ENCODE measurements at regions not wholly inside any gene's neighbourhood (a gene's known extent, or its start where the extent isn't known, plus 50 kb on each side); places are given as distances from the start of the nearest gene placed in this dataset.

DNA sequence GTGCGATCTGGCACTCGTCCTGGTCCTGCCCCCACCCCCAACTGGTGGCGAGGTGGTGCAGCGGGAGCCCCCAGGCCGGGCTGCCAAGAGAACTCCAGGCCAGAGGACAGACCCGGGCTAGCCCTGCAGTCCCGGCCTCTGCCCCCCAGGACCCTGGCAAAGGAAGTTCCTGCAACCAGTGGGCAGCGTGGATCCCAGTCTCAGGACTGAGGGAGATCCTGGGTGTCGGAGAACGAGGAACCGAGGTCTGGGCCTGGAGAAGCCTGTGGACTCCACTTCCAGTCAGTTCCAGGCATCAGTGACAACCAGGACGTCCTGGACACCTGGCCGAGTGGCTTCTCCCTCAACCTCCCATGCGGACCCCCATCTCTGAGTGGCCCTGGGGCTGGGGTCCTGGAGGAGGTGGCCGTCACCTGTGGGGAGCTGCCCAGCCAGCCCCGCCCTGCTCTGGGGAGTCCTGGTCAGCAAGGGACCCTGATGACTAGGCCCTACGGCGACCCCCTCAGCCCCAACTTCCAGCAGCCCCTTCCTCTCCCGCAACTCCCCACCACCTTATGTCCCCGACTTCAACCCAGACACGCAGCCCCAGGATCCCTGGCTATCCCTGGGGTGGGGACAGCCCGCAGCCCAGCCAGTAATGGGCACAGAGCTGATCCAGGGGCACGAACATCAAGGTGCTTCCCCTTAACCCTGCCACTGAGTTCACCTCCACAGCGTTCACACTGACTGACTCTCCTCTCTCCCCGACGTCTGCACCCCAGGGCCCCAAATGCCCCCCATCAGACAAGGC is 53.7 kb upstream of the NKX1-1 start:
- no peaks in the 10 kb centered on the region for H3K36me3 ChIP-seq (ENCODE audit: control insufficient read depth, insufficient read depth, low read length)
- no peaks in the 10 kb centered on the region for H3K27me3 ChIP-seq (ENCODE audit: control insufficient read depth, insufficient read depth, low read length)
- DNase-seq (ENCODE audit: low read depth, low spot score): no peak
- WGBS (ENCODE audit: insufficient coverage, insufficient read length): no CpG with 5 or more reads among the region's 26 CpGs
- no peak overlapping the region for H3K27ac ChIP-seq (ENCODE audit: low read length)
- no peak overlapping the region for H3K4me3 ChIP-seq (ENCODE audit: low read length)
- peaks cover 6% of the 10 kb centered on the region for H3K4me1 ChIP-seq (ENCODE audit: control insufficient read depth, insufficient read depth, low read length)
- H3K9me3 ChIP-seq (ENCODE audit: control insufficient read depth, insufficient read depth, low read length): no peaks in the 10 kb centered on the region

DNA sequence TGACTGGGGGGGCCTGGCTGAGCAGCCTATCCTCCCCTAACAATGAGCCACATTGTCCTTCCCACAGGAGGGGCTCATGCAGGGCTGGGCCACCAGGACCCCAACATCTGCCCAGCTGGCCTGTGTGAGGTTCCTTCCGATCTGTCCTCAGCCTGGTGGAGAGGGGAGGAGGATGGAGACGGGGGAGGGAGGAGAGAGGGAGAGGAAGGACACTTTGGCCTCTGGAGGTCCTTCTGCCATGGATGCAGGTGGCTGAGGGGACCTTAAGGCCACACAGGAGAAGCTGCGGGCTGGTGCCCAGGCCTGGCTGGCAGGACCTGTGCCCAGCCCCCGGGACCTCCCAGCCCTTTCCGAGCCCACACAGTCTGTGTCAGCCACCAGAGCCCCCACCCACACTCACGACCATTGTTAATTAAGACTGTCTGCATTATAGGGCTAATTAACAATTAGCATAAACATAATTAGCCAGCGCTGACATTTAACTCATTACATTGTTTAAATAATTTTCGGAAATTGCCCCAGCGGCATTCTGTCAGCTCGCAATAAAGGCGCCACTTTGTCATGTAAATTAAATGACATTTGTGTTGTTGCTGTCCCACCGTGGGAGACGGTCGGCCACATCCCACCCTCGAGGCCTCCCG is 53.0 kb upstream of the NKX1-1 start:
- H3K4me3 ChIP-seq (ENCODE audit: low read length): no peak overlapping the region
- peaks cover 6% of the 10 kb centered on the region for H3K4me1 ChIP-seq (ENCODE audit: control insufficient read depth, insufficient read depth, low read length)
- H3K36me3 ChIP-seq (ENCODE audit: control insufficient read depth, insufficient read depth, low read length): no peaks in the 10 kb centered on the region
- H3K9me3 ChIP-seq (ENCODE audit: control insufficient read depth, insufficient read depth, low read length): no peaks in the 10 kb centered on the region
- no peaks in the 10 kb centered on the region for H3K27me3 ChIP-seq (ENCODE audit: control insufficient read depth, insufficient read depth, low read length)
- no peak for DNase-seq (ENCODE audit: low read depth, low spot score)
- H3K27ac ChIP-seq (ENCODE audit: low read length): no peak overlapping the region
- no CpG with 5 or more reads among the region's 16 CpGs for WGBS (ENCODE audit: insufficient coverage, insufficient read length)

DNA sequence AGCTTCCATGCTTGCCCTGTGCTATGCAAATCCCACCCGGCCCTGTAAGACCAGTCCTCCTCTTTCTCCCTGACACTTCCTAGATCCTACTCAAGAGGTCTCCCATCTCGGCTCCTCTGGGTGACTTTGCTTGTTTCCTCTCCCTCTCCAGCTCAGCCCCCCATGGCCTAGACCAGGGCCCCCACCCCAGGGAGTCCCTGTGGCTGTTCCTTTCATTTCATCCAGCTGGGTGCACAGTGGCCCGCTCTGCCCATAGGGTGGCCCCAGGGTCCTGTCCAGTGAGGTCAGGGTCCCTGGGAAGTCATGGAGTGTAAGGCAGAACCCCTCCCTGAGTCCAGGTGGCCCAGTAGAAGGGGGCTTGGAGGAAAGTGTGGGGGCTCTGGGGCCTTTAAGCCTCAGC is 52.3 kb upstream of the NKX1-1 start:
- H3K4me1 ChIP-seq (ENCODE audit: control insufficient read depth, insufficient read depth, low read length): peaks cover 6% of the 10 kb centered on the region
- H3K36me3 ChIP-seq (ENCODE audit: control insufficient read depth, insufficient read depth, low read length): no peaks in the 10 kb centered on the region
- H3K9me3 ChIP-seq (ENCODE audit: control insufficient read depth, insufficient read depth, low read length): no peaks in the 10 kb centered on the region
- no peak overlapping the region for H3K4me3 ChIP-seq (ENCODE audit: low read length)
- no peak overlapping the region for H3K27ac ChIP-seq (ENCODE audit: low read length)
- no peaks in the 10 kb centered on the region for H3K27me3 ChIP-seq (ENCODE audit: control insufficient read depth, insufficient read depth, low read length)
- WGBS (ENCODE audit: insufficient coverage, insufficient read length): no CpG with 5 or more reads among the region's 3 CpGs
- DNase-seq (ENCODE audit: low read depth, low spot score): no peak

Data from iPS DF 6.9 (cell line).